Nephron progenitor cell (in vitro differentiated cells): ENCODE measurements at regions not wholly inside any gene's neighbourhood (a gene's known extent, or its start where the extent isn't known, plus 50 kb on each side); places are given as distances from the start of the nearest gene placed in this dataset.

Source experiments
- DNase-seq: peaks from one replicate; pipeline ENCODE4 v3.0.0; 2021
- H3K27ac Mint-ChIP-seq: 2 replicates; pipeline ENCODE4 v1.8.0; 2021; ENCODE audit warnings: mild to moderate bottlenecking, moderate library complexity, mixed read lengths
- H3K27me3 Mint-ChIP-seq: 2 replicates; pipeline ENCODE4 v1.8.0; 2021; ENCODE audit warnings: mild to moderate bottlenecking, low read depth, mixed read lengths; ENCODE audit not compliant: poor library complexity
- H3K36me3 Mint-ChIP-seq: 2 replicates; pipeline ENCODE4 v1.8.0; 2021; ENCODE audit warnings: low read depth, mixed read lengths
- H3K4me1 Mint-ChIP-seq: 2 replicates; pipeline ENCODE4 v1.8.0; 2021; ENCODE audit warnings: mixed read lengths
- H3K4me3 Mint-ChIP-seq: 2 replicates; pipeline ENCODE4 v1.8.0; 2021; ENCODE audit warnings: mild to moderate bottlenecking, moderate library complexity, mixed read lengths
- H3K9me3 Mint-ChIP-seq: 2 replicates; pipeline ENCODE4 v1.8.0; 2021; ENCODE audit warnings: mild to moderate bottlenecking, moderate library complexity, mixed read lengths
- TF ChIP-seq, protein P1 (sequence below): fragments of 200-600 bp; sonication (generic); IDR thresholded peaks from 2 replicates; pipeline ENCODE4 v1.5.0; 2021; ENCODE audit warnings: antibody characterized with exemption

DNA sequence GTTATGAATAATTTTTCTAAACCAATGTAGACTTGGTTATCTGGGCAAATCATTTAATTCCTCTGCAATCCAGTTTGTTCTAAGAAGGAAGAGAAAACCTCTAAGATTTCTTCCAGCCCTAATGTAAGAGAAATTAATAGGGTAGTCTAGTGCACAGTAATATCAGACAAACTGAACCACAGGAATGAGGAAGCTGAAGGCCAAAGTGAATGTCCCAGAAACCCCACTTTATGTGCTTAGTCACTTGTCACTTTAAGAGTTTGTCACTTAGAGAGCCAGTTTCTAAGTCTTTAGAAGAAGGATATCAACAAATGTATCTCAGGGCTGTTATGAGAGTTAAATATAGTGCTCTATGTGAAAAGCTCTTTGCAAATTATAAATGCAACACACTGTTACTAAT, 750.6 kb downstream of the DIAPH3 start:
- H3K27ac Mint-ChIP-seq: no peak overlapping the region
- peaks cover 4% of the 10 kb centered on the region for H3K9me3 Mint-ChIP-seq
- peaks cover 49% of the 10 kb centered on the region for H3K4me1 Mint-ChIP-seq
- H3K27me3 Mint-ChIP-seq: peaks cover 18% of the 10 kb centered on the region
- DNase-seq: no peak
- no peak overlapping the region for H3K4me3 Mint-ChIP-seq
- TF ChIP-seq, protein P1, sequence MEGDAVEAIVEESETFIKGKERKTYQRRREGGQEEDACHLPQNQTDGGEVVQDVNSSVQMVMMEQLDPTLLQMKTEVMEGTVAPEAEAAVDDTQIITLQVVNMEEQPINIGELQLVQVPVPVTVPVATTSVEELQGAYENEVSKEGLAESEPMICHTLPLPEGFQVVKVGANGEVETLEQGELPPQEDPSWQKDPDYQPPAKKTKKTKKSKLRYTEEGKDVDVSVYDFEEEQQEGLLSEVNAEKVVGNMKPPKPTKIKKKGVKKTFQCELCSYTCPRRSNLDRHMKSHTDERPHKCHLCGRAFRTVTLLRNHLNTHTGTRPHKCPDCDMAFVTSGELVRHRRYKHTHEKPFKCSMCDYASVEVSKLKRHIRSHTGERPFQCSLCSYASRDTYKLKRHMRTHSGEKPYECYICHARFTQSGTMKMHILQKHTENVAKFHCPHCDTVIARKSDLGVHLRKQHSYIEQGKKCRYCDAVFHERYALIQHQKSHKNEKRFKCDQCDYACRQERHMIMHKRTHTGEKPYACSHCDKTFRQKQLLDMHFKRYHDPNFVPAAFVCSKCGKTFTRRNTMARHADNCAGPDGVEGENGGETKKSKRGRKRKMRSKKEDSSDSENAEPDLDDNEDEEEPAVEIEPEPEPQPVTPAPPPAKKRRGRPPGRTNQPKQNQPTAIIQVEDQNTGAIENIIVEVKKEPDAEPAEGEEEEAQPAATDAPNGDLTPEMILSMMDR: no peak
- peaks cover 4% of the 10 kb centered on the region for H3K36me3 Mint-ChIP-seq

DNA sequence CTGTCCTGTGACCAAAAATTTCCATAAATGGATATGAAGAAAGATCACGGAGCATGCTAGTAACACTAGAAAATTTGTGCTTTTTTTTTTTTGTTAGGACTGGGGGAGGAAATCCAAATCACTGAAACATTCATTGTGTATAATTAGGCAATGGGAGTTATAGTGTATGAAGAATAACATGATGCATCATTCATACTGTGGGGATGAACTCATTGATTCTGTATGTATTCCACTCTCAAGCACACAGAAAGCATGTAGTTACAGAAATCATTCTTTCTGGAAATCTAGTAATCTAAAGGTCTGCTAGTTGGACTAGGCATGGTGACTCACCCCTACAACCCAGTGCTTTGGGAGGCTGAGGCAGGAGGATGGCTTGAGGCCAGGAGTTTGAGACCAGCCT, 749.7 kb downstream of the DIAPH3 start:
- no peak overlapping the region for H3K27ac Mint-ChIP-seq
- DNase-seq: no peak
- TF ChIP-seq, protein P1: no peak
- peaks cover 40% of the 10 kb centered on the region for H3K4me1 Mint-ChIP-seq
- peaks cover 4% of the 10 kb centered on the region for H3K9me3 Mint-ChIP-seq
- H3K27me3 Mint-ChIP-seq: peaks cover 18% of the 10 kb centered on the region
- H3K36me3 Mint-ChIP-seq: peaks cover 4% of the 10 kb centered on the region
- H3K4me3 Mint-ChIP-seq: no peak overlapping the region

DNA sequence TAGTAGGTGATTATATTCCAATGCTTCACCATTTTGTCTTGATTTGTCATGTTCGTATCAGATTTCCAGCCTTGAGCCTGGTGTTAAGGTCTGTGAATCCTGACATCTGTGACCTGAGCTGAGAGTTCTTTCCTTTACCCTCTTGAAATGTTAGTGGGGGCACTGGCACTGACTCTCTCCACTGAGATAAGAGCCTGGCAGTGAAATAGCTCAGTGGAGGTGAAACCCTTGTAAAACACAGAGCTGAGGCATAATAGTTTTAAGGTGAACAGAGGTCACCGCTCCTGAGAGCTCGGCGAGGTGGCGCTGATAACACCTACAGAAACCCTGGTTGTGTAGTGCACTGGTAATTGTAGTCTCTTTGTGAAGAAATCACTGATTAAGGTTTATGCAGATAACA, 748.2 kb downstream of the DIAPH3 start:
- Mint-ChIP-seq H3K4me3 (no peak overlapping the region), H3K9me3 (peaks cover 19% of the 10 kb centered on the region), H3K36me3 (peaks cover 9% of the 10 kb centered on the region), H3K4me1 (peaks cover 26% of the 10 kb centered on the region), H3K27ac (peak overlapping the region; percentile 94), H3K27me3 (peaks cover 13% of the 10 kb centered on the region)
- no peak for DNase-seq
- TF ChIP-seq, protein P1: no peak

DNA sequence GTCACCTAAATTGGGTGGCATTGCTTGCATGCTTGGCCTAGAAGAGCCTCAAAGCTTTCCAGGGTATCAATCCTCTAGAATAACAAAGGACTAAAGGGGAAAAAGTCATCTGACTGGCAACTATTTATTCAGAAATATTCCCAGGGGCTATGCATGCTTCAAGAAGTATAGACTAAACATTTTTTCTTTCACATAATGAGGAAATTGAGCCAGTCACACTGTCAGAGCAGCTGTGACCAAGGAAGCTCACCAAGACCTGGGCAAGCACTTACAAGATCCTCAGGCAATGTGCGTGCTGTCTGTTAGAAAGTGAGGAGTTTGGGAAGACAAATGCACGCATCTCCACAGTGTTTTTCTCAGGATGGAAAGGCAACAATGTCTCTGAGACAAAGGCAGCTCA, 747.2 kb downstream of the DIAPH3 start:
- TF ChIP-seq, protein P1: no peak
- Mint-ChIP-seq H3K4me1 (peaks cover 26% of the 10 kb centered on the region), H3K4me3 (no peak overlapping the region), H3K36me3 (peaks cover 5% of the 10 kb centered on the region), H3K9me3 (peaks cover 24% of the 10 kb centered on the region), H3K27me3 (peaks cover 9% of the 10 kb centered on the region), H3K27ac (peak overlapping the region; percentile 79)
- DNase-seq: no peak

DNA sequence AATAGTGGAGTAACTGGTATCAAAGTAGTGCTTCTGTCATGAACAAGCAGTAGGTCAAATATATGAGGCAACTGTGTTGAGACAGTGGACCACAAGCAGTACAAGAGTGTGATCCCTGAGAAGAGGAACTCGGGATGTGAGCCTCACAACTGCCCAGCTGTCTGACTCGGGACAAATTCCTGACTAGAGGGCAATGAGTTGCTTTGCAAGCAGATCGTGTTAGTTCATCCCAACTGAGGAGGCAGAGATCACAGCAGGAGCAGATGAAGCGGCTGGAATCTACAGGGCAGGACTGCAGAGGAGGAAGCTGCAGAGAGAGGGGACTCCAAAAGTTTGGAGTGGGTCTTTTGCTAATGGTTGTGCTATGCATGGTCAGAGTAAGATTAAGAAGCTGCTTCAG, 741.1 kb downstream of the DIAPH3 start:
- no peak for DNase-seq
- no peaks in the 10 kb centered on the region for H3K27me3 Mint-ChIP-seq
- H3K27ac Mint-ChIP-seq: no peak overlapping the region
- H3K36me3 Mint-ChIP-seq: peaks cover 8% of the 10 kb centered on the region
- no peak overlapping the region for H3K4me3 Mint-ChIP-seq
- peaks cover 17% of the 10 kb centered on the region for H3K4me1 Mint-ChIP-seq
- TF ChIP-seq, protein P1: no peak
- peaks cover 40% of the 10 kb centered on the region for H3K9me3 Mint-ChIP-seq

DNA sequence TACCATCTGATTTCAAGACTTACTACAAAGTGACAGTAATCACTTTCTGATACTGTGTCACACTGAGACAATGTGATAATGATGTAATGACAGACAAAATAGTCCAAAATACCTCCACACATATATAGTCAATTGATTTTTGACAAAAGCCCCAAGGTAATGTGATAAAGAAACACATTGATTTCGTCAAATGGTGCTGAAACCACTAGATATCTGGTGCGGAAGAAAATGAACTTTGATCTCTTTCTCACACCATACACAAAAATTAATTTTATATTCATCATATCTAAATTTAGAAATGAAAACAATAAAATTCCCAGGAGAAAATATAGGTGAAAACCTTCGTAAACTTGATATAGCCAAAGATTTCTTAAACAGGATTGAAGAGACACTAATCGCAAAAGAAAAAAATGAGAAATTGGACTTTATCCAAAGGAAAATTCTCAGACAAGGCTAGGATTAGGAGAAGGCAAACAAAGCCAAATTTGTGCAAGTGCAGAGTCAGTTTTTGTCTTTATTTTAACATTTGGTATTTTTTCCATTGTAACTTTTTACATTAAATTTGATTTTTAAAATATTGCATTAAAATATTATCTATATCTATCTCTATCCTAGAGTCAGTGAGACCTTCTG, 739.9 kb downstream of the DIAPH3 start:
- Mint-ChIP-seq H3K27me3 (no peaks in the 10 kb centered on the region), H3K36me3 (peaks cover 15% of the 10 kb centered on the region), H3K4me3 (no peak overlapping the region), H3K4me1 (peaks cover 17% of the 10 kb centered on the region), H3K9me3 (peaks cover 52% of the 10 kb centered on the region), H3K27ac (no peak overlapping the region)
- TF ChIP-seq, protein P1: no peak
- no peak for DNase-seq
